ENCODE measurements at regions not wholly inside any gene's neighbourhood (a gene's known extent, or its start where the extent isn't known, plus 50 kb on each side); places are given as distances from the start of the nearest gene placed in this dataset.

- no peaks in the 10 kb centered on the region for H3K4me1 ChIP-seq
- no peaks in the 10 kb centered on the region for H3K36me3 ChIP-seq
- peaks cover 53% of the 10 kb centered on the region for H3K27me3 ChIP-seq (ENCODE audit: low read depth)
- H3K27ac ChIP-seq (replicated peaks) = no peak overlapping the region
- no peak for TF ChIP-seq CTCF (IDR thresholded peaks at IDR 0.05; ENCODE audit: borderline replicate concordance)
- no peak overlapping the region for H3K4me3 ChIP-seq
- H3K9me3 ChIP-seq (replicated peaks) = peaks cover 28% of the 10 kb centered on the region
- no peak for DNase-seq
- intact Hi-C loops (cut with micrococcal nuclease) = no loop called here
Observed at GRCh38 chr22:34943830-34944229, 122.1 kb upstream of the ISX start.

GRCh38 chr22:34946339-34946985 is 119.5 kb upstream of the ISX start:
- H3K36me3 ChIP-seq = no peaks in the 10 kb centered on the region
- H3K27ac ChIP-seq (replicated peaks) = no peak overlapping the region
- intact Hi-C loops (cut with micrococcal nuclease) = no loop called here
- peaks cover 4% of the 10 kb centered on the region for H3K9me3 ChIP-seq (replicated peaks)
- no peak overlapping the region for H3K4me3 ChIP-seq
- H3K27me3 ChIP-seq (ENCODE audit: low read depth) = peaks cover 65% of the 10 kb centered on the region
- H3K4me1 ChIP-seq = no peaks in the 10 kb centered on the region
- no peak for TF ChIP-seq CTCF (IDR thresholded peaks at IDR 0.05; ENCODE audit: borderline replicate concordance)
- DNase-seq = no peak

- intact Hi-C loops (cut with micrococcal nuclease) = no loop called here
- TF ChIP-seq CTCF (IDR thresholded peaks at IDR 0.05; ENCODE audit: borderline replicate concordance) = no peak
- Histone ChIP-seq H3K9me3 (replicated peaks) (no peaks in the 10 kb centered on the region), H3K27ac (replicated peaks) (no peak overlapping the region), H3K36me3 (no peaks in the 10 kb centered on the region), H3K27me3 (ENCODE audit: low read depth) (peaks cover 75% of the 10 kb centered on the region), H3K4me1 (no peaks in the 10 kb centered on the region), H3K4me3 (no peak overlapping the region)
- no peak for DNase-seq
Observed at GRCh38 chr22:34950489-34950888, 115.5 kb upstream of the ISX start.

GRCh38 chr22:34951212-34951611 is 114.7 kb upstream of the ISX start:
- Histone ChIP-seq H3K4me3 (no peak overlapping the region), H3K36me3 (no peaks in the 10 kb centered on the region), H3K27me3 (ENCODE audit: low read depth) (peaks cover 75% of the 10 kb centered on the region), H3K27ac (replicated peaks) (no peak overlapping the region), H3K9me3 (replicated peaks) (no peaks in the 10 kb centered on the region), H3K4me1 (no peaks in the 10 kb centered on the region)
- intact Hi-C loops (cut with micrococcal nuclease) = no loop called here
- no peak for DNase-seq
- no peak for TF ChIP-seq CTCF (IDR thresholded peaks at IDR 0.05; ENCODE audit: borderline replicate concordance)

GRCh38 chr22:34960005-34960404 is 106.0 kb upstream of the ISX start:
- H3K27ac ChIP-seq (replicated peaks) = no peak overlapping the region
- H3K27me3 ChIP-seq (ENCODE audit: low read depth) = peaks cover 18% of the 10 kb centered on the region
- H3K9me3 ChIP-seq (replicated peaks) = peaks cover 5% of the 10 kb centered on the region
- intact Hi-C loops (cut with micrococcal nuclease) = no loop called here
- no peak overlapping the region for H3K4me3 ChIP-seq
- H3K36me3 ChIP-seq = no peaks in the 10 kb centered on the region
- TF ChIP-seq CTCF (IDR thresholded peaks at IDR 0.05; ENCODE audit: borderline replicate concordance) = no peak
- DNase-seq = no peak
- no peaks in the 10 kb centered on the region for H3K4me1 ChIP-seq

All from left ventricle myocardium inferior (tissue), 1 donor.